Aorta (tissue), 5 donors: ENCODE measurements at regions not wholly inside any gene's neighbourhood (a gene's known extent, or its start where the extent isn't known, plus 50 kb on each side); places are given as distances from the start of the nearest gene placed in this dataset.
"Not testable (repeated sequence)": the region's sequence is repeated elsewhere in the genome, so short reads cannot be mapped to it uniquely, and the experiment has no call there.

Experiments used
- ATAC-seq: fragments of 200-7000 bp; cut with Tn5 transposase; one replicate; pipeline ENCODE4 v1.9.1; 2022; ENCODE audit warnings: moderate library complexity; ENCODE audit not compliant: low FRiP score
- DNase-seq, 2 donors: peaks; one replicate each; pipeline ENCODE4 v3.0.0-alpha.2; 2020
- H3K27ac ChIP-seq, 2 donors: one replicate each; pipeline ENCODE4 v1.5.1; 2013; ENCODE audit warnings: low read length in 2 of 2, mild to moderate bottlenecking in 2 of 2, moderate library complexity in 2 of 2, control low read depth in 1 of 2, inconsistent platforms in 1 of 2, low read depth in 1 of 2
- H3K27me3 ChIP-seq, 2 donors: one replicate each; pipeline ENCODE4 v1.6.1; 2013; ENCODE audit warnings: control low read depth in 1 of 2, low read length in 1 of 2, mild to moderate bottlenecking in 1 of 2, moderate library complexity in 1 of 2; ENCODE audit not compliant: insufficient read depth in 2 of 2, control insufficient read depth in 1 of 2
- H3K36me3 ChIP-seq, 2 donors: one replicate each; pipeline ENCODE4 v1.6.1; 2013; ENCODE audit warnings: control low read depth in 1 of 2, low read length in 1 of 2, mild to moderate bottlenecking in 1 of 2; ENCODE audit not compliant: insufficient read depth in 2 of 2, control insufficient read depth in 1 of 2
- H3K4me1 ChIP-seq, 2 donors: one replicate each; pipeline ENCODE4 v1.6.1; 2013; ENCODE audit warnings: low read length in 2 of 2, control low read depth in 1 of 2, mild to moderate bottlenecking in 1 of 2, moderate library complexity in 1 of 2; ENCODE audit not compliant: insufficient read depth in 2 of 2, control insufficient read depth in 1 of 2
- H3K4me3 ChIP-seq, 2 donors: one replicate each; pipeline ENCODE4 v1.5.1; 2013; ENCODE audit warnings: low read length in 2 of 2, control low read depth in 1 of 2, mild to moderate bottlenecking in 1 of 2
- H3K9me3 ChIP-seq: one replicate; pipeline ENCODE4 v1.6.1; 2013; ENCODE audit warnings: mild to moderate bottlenecking, low read length; ENCODE audit not compliant: control insufficient read depth
- WGBS, 2 donors: extraction: QIAGEN DNeasy Blood & Tissue Kit; methylation state at CpG; one replicate each; pipeline ENCODE4 v1.1.7; 2013; 5-methylcytosine and 5-hydroxymethylcytosine counted together
- intact Hi-C, 2 donors: fragments of 100-400 bp; cut with DNase I; formaldehyde crosslinking; loops; one replicate each; pipeline versions ENCODE4 v1.14.2 to v1.15.0; 2022
- donor health status: healthy with polysubstance abuse.
- donor health status: Bipolar disorder and iron deficiency.
- donor health status: DM: no; HTN: no; CAD: no.
- donor health status: DM: no; HTN: no; CAD: no.
- donor health status: DM: yes; HTN: yes; CAD: no.

- ATAC-seq (no peak), DNase-seq (no peak)
- Histone ChIP-seq H3K27me3 (no peaks in the 10 kb centered on the region), H3K4me1 (peaks cover 0 to 1% of the 10 kb centered on the region in 2 donors), H3K36me3 (no peaks in the 10 kb centered on the region), H3K27ac (no peak overlapping the region), H3K9me3 (no peaks in the 10 kb centered on the region), H3K4me3 (no peak overlapping the region)
- 95 to 96% methylated on average over 4 of the region's 4 CpGs for whole genome bisulfite sequencing, 2 donors
- intact Hi-C loops, result no loop called here
Observed at GRCh38 chr4:79663865-79664264, 255.8 kb upstream of the GK2 start.

- ATAC-seq (no peak), DNase-seq (no peak)
- Histone ChIP-seq H3K36me3 (no peaks in the 10 kb centered on the region), H3K4me3 (no peak overlapping the region), H3K9me3 (no peaks in the 10 kb centered on the region), H3K27me3 (no peaks in the 10 kb centered on the region), H3K27ac (no peak overlapping the region), H3K4me1 (peaks cover 0 to 1% of the 10 kb centered on the region in 2 donors)
- intact Hi-C loops, result no loop called here
- WGBS, 2 donors, result 91 to 93% methylated on average over 1 of the region's 1 CpG
Observed at GRCh38 chr4:79663141-79663540, 255.1 kb upstream of the GK2 start.

- Histone ChIP-seq H3K27ac (no peak overlapping the region), H3K36me3 (no peaks in the 10 kb centered on the region), H3K27me3 (no peaks in the 10 kb centered on the region), H3K4me1 (peaks cover 0 to 1% of the 10 kb centered on the region in 2 donors), H3K9me3 (no peaks in the 10 kb centered on the region), H3K4me3 (no peak overlapping the region)
- WGBS, 2 donors, result 91 to 94% methylated on average over 3 of the region's 3 CpGs
- no peak for DNase-seq
- intact Hi-C loops, result no loop called here
- ATAC-seq, result no peak
Observed at GRCh38 chr4:79662651-79663050, 254.6 kb upstream of the GK2 start.

- Histone ChIP-seq H3K4me1 (peaks cover 0 to 1% of the 10 kb centered on the region in 2 donors), H3K27me3 (no peaks in the 10 kb centered on the region), H3K36me3 (no peaks in the 10 kb centered on the region), H3K9me3 (no peaks in the 10 kb centered on the region), H3K27ac (no peak overlapping the region), H3K4me3 (no peak overlapping the region)
- no peak for ATAC-seq
- no peak for DNase-seq
- 91 to 93% methylated on average over 2 of the region's 2 CpGs for WGBS, 2 donors
- intact Hi-C loops, result no loop called here
Observed at GRCh38 chr4:79661196-79661595, 253.2 kb upstream of the GK2 start.

GRCh38 chr4:79659308-79659870 lies 251.4 kb upstream of the GK2 start:
- H3K27me3 ChIP-seq, ATAC-seq, H3K27ac ChIP-seq, H3K9me3 ChIP-seq, H3K4me1 ChIP-seq, H3K36me3 ChIP-seq, DNase-seq, H3K4me3 ChIP-seq, intact Hi-C loops: not testable (repeated sequence)
- 70% methylated on average over 5 of the region's 5 CpGs for WGBS, 2 donors

- H3K4me3 ChIP-seq, result no peak overlapping the region
- ATAC-seq, result no peak
- no peaks in the 10 kb centered on the region for H3K27me3 ChIP-seq
- no peaks in the 10 kb centered on the region for H3K9me3 ChIP-seq
- H3K4me1 ChIP-seq, result no peaks in the 10 kb centered on the region
- no peaks in the 10 kb centered on the region for H3K36me3 ChIP-seq
- intact Hi-C loops, result no loop called here
- DNase-seq, result no peak
- no peak overlapping the region for H3K27ac ChIP-seq
Observed at GRCh38 chr4:79657379-79657778, 249.4 kb upstream of the GK2 start.

- no peak for ATAC-seq
- no peaks in the 10 kb centered on the region for H3K36me3 ChIP-seq
- H3K9me3 ChIP-seq, result no peaks in the 10 kb centered on the region
- no peaks in the 10 kb centered on the region for H3K27me3 ChIP-seq
- H3K4me3 ChIP-seq, result no peak overlapping the region
- peaks cover 2 to 4% of the 10 kb centered on the region in 2 donors for H3K4me1 ChIP-seq
- DNase-seq, result no peak
- 18% methylated on average over 5 of the region's 5 CpGs for WGBS, 2 donors
- intact Hi-C loops, result loop anchor here (5.0 kb wide), 2 partner anchors 42 to 152 kb away; no protein-coding TSS in a partner anchor
- no peak overlapping the region for H3K27ac ChIP-seq
Observed at GRCh38 chr4:79653871-79654270, 245.8 kb upstream of the GK2 start.

- Histone ChIP-seq H3K4me1 (peaks cover 2 to 4% of the 10 kb centered on the region in 2 donors), H3K9me3 (no peaks in the 10 kb centered on the region), H3K36me3 (no peaks in the 10 kb centered on the region), H3K27ac (no peak overlapping the region), H3K4me3 (no peak overlapping the region), H3K27me3 (no peaks in the 10 kb centered on the region)
- ATAC-seq (no peak), DNase-seq (no peak)
- intact Hi-C loops, result loop anchor here (5.0 kb wide), 2 partner anchors 40 to 150 kb away; no protein-coding TSS in a partner anchor
Observed at GRCh38 chr4:79652738-79653137, 244.7 kb upstream of the GK2 start.

GRCh38 chr4:79652232-79652631 lies 244.2 kb upstream of the GK2 start:
- Histone ChIP-seq H3K27ac (no peak overlapping the region), H3K4me1 (peaks cover 2 to 4% of the 10 kb centered on the region in 2 donors), H3K9me3 (no peaks in the 10 kb centered on the region), H3K36me3 (no peaks in the 10 kb centered on the region), H3K27me3 (no peaks in the 10 kb centered on the region), H3K4me3 (no peak overlapping the region)
- WGBS, 2 donors, result 3 to 4% methylated on average over 4 of the region's 4 CpGs
- intact Hi-C loops, result loop anchor here (5.0 kb wide), 2 partner anchors 40 to 150 kb away; no protein-coding TSS in a partner anchor
- DNase-seq (no peak), ATAC-seq (peak; percentile 50)
